Lung (tissue), 11 donors: ENCODE measurements at regions not wholly inside any gene's neighbourhood (a gene's known extent, or its start where the extent isn't known, plus 50 kb on each side); places are given as distances from the start of the nearest gene placed in this dataset.

Source experiments
- ATAC-seq: fragments of 200-7000 bp; cut with Tn5 transposase; one replicate; pipeline ENCODE4 v1.9.1; 2020; ENCODE audit warnings: moderate number of reproducible peaks; ENCODE audit not compliant: insufficient read depth, low FRiP score
- DNase-seq, 3 donors: peaks; one replicate each; pipeline ENCODE4 v3.0.0-alpha.2; 2013 to 2017
- H3K27ac ChIP-seq, 2 donors: one replicate each; pipeline ENCODE4 v1.5.1; 2013; ENCODE audit warnings: mild to moderate bottlenecking in 2 of 2, moderate library complexity in 2 of 2, control low read depth in 1 of 2, inconsistent platforms in 1 of 2, low read depth in 1 of 2, low read length in 1 of 2
- H3K27me3 ChIP-seq, 3 donors: one replicate each; pipeline ENCODE4 v1.5.1; 2013; ENCODE audit warnings: low read length in 2 of 3; ENCODE audit not compliant: control insufficient read depth in 3 of 3, insufficient read depth in 3 of 3
- H3K36me3 ChIP-seq, 4 donors: one replicate each; pipeline ENCODE4 v1.5.1; 2013; ENCODE audit warnings: low read length in 4 of 4, mild to moderate bottlenecking in 1 of 4, moderate library complexity in 1 of 4; ENCODE audit not compliant: control insufficient read depth in 4 of 4, insufficient read depth in 4 of 4
- H3K4me1 ChIP-seq, 5 donors: one replicate each; pipeline ENCODE4 v1.5.1; 2013; ENCODE audit warnings: low read length in 5 of 5, mild to moderate bottlenecking in 2 of 5, moderate library complexity in 1 of 5; ENCODE audit not compliant: control insufficient read depth in 5 of 5, insufficient read depth in 5 of 5
- H3K4me3 ChIP-seq: one replicate; pipeline ENCODE4 v1.5.1; 2013; ENCODE audit warnings: mild to moderate bottlenecking, control low read depth, moderate library complexity
- H3K9ac ChIP-seq, 2 donors: one replicate each; pipeline ENCODE4 v1.5.1; 2013; ENCODE audit warnings: low read length in 2 of 2, control low read depth in 1 of 2; ENCODE audit not compliant: insufficient read depth in 1 of 2
- H3K9me3 ChIP-seq, 4 donors: one replicate each; pipeline ENCODE4 v1.5.1; 2013; ENCODE audit warnings: low read length in 3 of 4, mild to moderate bottlenecking in 1 of 4, moderate library complexity in 1 of 4; ENCODE audit not compliant: control insufficient read depth in 4 of 4, insufficient read depth in 3 of 4
- CTCF ChIP-seq: IDR thresholded peaks from 2 replicates; pipeline ENCODE4 v1.5.1; 2012; ENCODE audit warnings: mild to moderate bottlenecking; ENCODE audit errors: control extremely low read depth, extremely low read depth
- WGBS, 2 donors: extraction: QIAGEN DNeasy Blood & Tissue Kit; methylation state at CpG; one replicate each; pipeline ENCODE4 v1.1.7; 2013; 5-methylcytosine and 5-hydroxymethylcytosine counted together
- donor health status: control.
- donor health status: control.
- donor health status: Bipolar disorder and iron deficiency.
- donor health status: healthy.
- donor health status: DM: yes; HTN: yes; CAD: no.

- Histone ChIP-seq H3K4me1 (peaks cover 0 to 4% (median 0%) of the 10 kb centered on the region in 5 donors), H3K9me3 (no peaks in the 10 kb centered on the region), H3K27me3 (peaks cover 0 to 6% (median 0%) of the 10 kb centered on the region in 3 donors), H3K27ac (no peak overlapping the region), H3K36me3 (no peaks in the 10 kb centered on the region), H3K9ac (no peak overlapping the region), H3K4me3 (no peak overlapping the region)
- 34 to 40% methylated on average over 10 of the region's 10 CpGs for WGBS, 2 donors
- DNase-seq (no peak), ATAC-seq (no peak)
- no peak for TF ChIP-seq CTCF
These were observed 104.9 kb downstream of the HSPH1 start for GRCh38 chr13:31056644-31057271.

GRCh38 chr13:31055589-31055988, 106.1 kb downstream of the HSPH1 start:
- WGBS, 2 donors: 92% methylated on average over 5 of the region's 5 CpGs
- ATAC-seq: no peak

GRCh38 chr13:31054632-31055031, 107.1 kb downstream of the HSPH1 start:
- peaks cover 0 to 4% (median 0%) of the 10 kb centered on the region in 5 donors for H3K4me1 ChIP-seq
- H3K9ac ChIP-seq: no peak overlapping the region
- no peaks in the 10 kb centered on the region for H3K36me3 ChIP-seq
- no peaks in the 10 kb centered on the region for H3K9me3 ChIP-seq
- ATAC-seq (no peak), DNase-seq (no peak)
- H3K27ac ChIP-seq: no peak overlapping the region
- WGBS, 2 donors: 92 to 93% methylated on average over 4 of the region's 4 CpGs
- peaks cover 0 to 8% (median 0%) of the 10 kb centered on the region in 3 donors for H3K27me3 ChIP-seq
- H3K4me3 ChIP-seq: no peak overlapping the region
- TF ChIP-seq CTCF: no peak

More at GRCh38 chr13:31055589-31055988, 106.1 kb downstream of the HSPH1 start:
- H3K36me3 ChIP-seq: no peaks in the 10 kb centered on the region
- DNase-seq: no peak
- H3K27ac ChIP-seq: no peak overlapping the region
- H3K9me3 ChIP-seq: no peaks in the 10 kb centered on the region
- H3K4me1 ChIP-seq: peaks cover 0 to 4% (median 0%) of the 10 kb centered on the region in 5 donors
- H3K27me3 ChIP-seq: peaks cover 0 to 8% (median 0%) of the 10 kb centered on the region in 3 donors
- H3K4me3 ChIP-seq: no peak overlapping the region
- TF ChIP-seq CTCF: no peak
- no peak overlapping the region for H3K9ac ChIP-seq

GRCh38 chr13:31053896-31054295, 107.8 kb downstream of the HSPH1 start:
- peaks cover 0 to 8% (median 0%) of the 10 kb centered on the region in 3 donors for H3K27me3 ChIP-seq
- WGBS, 2 donors: 93% methylated on average over 6 of the region's 6 CpGs
- no peak overlapping the region for H3K27ac ChIP-seq
- peaks cover 0 to 4% (median 0%) of the 10 kb centered on the region in 5 donors for H3K4me1 ChIP-seq
- no peaks in the 10 kb centered on the region for H3K36me3 ChIP-seq
- H3K9ac ChIP-seq: no peak overlapping the region
- no peak overlapping the region for H3K4me3 ChIP-seq
- DNase-seq (no peak), ATAC-seq (no peak)
- H3K9me3 ChIP-seq: no peaks in the 10 kb centered on the region
- no peak for TF ChIP-seq CTCF
